NK-92 treated with Interleukin-12 subunit alpha and Interleukin-12 subunit beta, amount 100 ng/mL, for 24 hours (cell line): ENCODE measurements at regions not wholly inside any gene's neighbourhood (a gene's known extent, or its start where the extent isn't known, plus 50 kb on each side); places are given as distances from the start of the nearest gene placed in this dataset.
"Not testable (repeated sequence)": the region's sequence is repeated elsewhere in the genome, so short reads cannot be mapped to it uniquely, and the experiment has no call there.

ENCODE experiments used
- DNase-seq: peaks from one replicate; lab custom pipeline; 2025; lab: John Stamatoyannopoulos, UW

DNA sequence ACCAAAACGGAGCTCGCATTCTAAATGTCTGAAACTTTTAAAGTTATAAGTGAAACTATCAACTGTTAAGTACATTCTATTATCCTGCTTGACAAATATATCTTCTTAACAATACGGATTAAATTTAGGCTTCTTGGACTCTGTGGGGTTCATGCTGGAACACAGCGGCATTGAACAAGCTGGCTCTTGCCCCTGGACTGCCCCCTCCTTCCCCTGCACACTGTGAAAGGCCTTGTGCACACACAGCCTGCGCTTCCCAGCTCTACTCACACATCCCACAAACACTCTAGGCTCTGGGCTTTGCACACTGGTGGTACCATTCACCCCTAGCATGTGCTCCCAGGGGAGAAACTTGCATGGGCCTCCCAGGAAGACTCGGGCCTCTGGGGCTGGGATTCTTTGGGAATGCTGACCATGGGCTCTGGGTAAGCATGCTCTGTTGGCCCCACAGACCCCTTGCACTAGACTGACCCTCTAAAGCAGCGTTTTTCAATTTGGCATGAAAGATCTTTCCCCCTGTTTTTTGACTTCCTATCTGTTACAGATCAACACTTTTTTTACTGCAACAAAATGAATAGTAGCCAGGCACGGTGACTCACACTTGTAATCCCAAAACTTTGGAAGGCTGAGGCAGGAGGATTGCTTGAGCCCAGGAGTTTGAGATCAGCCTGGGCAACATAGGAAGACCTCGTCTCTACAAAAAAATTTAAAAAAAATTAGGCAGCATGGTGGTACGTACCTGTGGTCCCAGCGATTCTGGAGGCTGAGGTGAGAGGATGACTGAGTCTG lies 96.2 kb upstream of the CPM start:
- no peak for DNase-seq

DNA sequence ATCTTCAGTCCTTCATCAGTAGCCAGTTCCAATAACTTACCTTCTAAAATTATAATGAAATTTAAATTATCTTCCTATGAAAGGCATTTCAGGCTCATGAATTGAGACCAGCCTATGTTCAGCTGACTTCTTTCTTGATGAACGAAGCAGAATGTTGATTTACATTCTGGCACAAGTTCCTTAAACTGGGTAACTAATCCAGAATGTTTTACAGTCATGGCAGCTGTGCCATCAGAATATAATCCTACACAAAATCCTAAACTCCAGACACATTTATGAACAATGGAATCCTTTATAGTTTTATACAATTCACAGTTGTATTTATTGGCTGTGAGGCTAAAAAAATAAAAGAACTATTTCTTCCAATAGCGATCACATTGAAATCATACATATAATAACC lies 97.3 kb upstream of the CPM start:
- no peak for DNase-seq

DNA sequence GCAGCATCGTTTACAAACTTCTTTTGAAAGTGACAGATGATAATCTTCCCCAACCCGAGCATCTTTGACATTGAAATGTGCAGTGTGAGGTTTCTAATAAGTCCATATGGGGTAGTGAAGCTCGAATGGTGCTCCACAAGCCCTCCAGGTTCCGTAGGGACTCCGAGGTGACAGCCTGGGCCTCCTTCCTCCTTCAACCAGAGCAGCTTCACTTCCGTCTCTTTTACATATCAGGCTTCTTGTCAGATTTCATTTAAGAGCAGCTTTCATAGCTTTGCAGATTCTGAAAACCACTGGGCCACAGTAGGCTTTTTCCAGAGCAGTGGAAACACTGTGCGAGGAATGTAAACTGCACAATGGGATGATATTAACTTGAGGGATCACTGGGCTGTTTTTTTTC lies 103.6 kb upstream of the CPM start:
- DNase-seq = no peak

DNA sequence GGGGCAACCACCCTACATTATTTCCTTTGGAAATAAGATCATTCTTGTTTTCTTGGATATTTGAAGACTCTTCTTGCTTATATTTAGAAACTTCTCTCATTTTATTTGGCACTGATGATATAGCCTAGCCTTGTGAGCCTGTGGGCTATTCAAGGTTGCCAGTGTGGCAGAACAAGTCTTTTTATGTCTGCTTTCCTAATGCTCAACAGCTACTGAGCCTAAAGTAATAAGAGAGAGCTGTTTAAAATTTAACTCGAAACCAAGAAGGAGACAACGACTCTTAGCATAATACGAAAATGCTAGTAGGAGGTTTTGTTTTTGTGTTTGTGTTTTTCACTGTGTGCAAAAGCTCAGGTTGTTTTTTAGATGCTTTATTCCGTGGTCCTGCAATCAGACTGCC lies 104.0 kb upstream of the CPM start:
- no peak for DNase-seq

DNA sequence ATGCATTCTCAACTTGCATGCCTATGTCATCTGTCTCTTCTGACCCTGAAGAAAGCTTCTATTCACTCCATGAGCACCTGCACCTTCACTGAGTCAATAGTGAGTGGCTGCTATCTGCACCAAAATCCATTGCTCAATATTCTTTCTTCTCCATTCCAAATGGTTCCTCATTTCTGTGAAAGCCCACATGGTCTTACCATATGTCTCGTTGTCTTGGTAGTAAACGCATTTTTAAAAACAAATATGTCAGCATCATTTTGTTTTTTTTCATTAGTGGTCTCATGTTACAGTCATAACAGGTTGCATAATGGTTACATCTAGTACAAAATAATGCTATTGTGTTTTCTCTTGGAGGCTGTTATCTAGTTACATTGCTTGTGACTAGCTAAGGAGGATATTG lies 106.9 kb upstream of the CPM start:
- no peak for DNase-seq

DNA sequence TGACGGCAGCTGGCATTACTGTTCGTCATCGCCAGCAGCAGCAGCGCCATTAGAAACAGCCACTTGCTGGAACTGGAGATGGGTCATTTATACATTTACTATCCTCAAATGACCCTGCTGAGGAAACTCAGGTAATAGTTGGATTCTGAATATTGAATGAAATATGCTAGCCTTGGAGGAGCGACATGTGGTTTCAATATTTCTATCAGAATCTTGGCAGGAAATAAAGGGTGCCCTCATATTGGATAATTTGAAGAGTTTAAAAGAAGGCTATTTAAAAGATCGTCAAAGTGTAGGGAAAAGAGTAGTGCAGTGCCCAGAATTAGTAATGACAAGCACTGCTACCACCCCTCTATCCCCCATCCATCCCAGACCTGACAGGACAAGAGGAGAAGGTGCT lies 109.6 kb upstream of the CPM start:
- DNase-seq = no peak

DNA sequence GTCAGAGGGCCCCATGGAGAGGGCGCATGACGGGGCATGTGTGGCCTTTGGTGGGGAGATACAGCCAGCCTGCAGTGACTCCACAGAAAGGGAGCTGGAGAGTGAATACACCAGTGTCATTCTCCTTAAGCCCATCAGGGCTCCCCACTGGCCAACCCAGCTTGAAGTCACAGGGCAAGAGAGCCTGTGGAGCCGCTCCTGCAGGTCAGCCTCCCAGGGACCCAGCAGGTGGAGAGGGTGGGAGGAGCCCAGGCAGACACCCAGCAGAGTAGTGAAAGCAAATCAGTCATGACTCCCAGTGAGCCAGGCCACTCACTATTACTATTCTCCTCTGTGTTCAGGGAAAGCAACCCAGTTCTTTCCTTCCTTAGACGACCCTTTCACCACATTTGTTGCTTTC lies 110.0 kb upstream of the CPM start:
- DNase-seq = no peak

DNA sequence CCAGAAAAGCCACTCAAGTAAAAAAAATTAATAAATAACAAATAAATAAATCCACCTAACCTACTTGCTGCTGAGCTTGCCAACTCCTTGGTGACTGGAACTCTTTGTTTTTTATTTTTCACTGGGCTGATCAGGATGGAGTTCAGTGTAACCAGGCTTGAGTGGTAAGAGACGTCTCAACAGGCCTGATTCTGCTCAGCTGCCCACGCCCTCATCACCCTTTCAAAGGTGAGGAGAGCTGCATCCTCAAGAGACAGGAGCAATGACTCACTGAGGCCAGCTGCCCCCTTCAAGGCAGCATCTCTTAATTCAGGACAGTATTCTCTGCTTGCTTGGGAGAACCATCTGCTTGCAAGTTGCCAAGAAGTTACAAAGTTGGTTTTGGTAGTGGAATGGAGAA lies 111.9 kb upstream of the CPM start:
- DNase-seq = no peak

DNA sequence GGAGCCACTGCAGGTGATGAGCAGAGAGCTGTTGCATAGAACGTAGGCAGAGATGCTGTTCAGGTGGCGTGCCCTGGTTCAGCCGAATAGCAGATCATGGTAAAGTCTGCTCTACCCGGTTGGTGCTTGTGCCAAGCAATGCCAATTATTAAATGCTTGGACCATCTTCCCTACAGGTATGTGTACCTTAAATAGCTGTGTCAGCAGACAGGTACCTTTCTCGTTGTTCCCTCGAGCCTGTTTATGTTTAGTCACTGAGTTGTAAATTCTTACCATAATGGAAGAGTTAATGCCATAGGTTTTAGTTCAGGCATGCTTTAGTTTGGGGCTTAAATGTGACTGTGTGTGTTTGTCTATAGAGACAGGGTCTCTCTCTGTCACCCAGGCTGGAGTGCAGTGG lies 112.5 kb upstream of the CPM start:
- DNase-seq = no peak

DNA sequence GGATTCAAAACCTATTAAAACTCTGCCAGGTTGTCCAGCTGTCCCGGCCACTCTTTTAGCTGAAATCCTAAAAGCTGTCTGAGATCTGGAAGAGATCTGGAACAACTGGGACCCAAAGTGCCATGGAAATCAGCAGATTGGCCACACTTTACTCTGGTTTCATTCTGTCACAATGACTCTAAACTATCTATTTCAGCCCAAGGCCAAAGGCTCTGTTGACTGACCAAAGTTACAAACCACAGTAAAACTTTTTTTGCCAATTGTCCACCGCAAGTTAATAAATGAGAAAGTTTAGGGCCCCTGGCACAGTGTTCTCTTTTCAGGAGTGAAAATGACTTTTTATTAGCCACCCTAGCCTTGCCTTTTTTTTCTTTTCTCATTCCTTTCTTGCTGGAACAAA lies 113.4 kb upstream of the CPM start:
- no peak for DNase-seq

DNA sequence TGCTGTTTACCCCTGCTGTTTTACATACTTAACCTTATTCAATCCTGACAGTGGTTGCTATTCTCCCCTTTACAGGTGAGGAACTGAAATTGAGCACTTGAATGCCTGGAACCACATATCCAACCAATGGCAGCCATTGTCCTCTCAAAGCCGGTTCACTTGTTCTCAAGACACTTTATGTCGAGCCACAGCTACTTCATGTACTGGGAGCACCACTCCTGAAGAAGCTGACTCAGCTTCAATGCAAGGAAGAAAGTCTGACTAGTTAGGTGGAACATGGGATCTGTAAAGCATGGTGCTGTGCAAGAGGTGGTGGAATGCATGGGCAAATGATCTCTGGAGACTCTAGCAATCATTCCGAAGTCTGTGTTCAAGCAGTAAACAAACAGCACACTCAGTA lies 113.9 kb upstream of the CPM start:
- no peak for DNase-seq

DNA sequence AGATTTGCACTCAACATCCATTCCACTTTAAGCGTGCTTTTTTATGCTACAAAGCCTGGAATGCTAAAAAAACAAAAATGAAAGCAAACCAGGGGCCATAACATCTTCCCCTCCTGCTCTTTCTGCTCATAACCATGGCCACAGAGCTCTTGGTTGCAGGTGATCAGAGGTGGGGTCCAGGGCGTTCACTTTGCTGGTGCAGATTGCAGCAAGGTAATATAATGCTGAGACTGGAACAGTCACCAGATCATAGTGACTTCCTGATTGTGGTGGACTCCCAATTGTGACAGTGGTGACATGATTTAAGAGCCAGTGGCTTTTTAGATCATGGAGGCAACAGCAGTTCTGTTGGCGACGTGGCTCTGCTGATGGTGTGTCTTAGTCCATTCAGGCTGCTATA lies 115.0 kb upstream of the CPM start:
- DNase-seq = no peak

DNA sequence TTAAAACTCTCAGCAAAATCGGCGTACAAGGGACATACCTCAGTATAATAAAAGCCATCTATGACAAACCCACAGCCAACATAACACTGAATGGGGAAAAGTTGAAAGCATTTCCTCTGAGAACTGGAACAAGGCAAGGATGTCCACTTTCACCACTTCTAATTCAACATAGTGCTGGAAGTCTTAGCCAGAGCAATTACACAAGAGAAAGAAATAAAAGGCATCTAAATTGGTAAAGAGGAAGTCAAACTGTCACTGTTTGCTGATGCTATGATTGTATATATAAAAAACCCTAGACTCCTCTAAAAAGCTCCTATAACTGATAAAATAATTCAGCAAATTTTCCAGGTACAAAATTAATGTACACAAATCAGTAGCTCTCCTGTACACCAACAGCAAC lies 116.9 kb upstream of the CPM start:
- not testable (repeated sequence) for DNase-seq

DNA sequence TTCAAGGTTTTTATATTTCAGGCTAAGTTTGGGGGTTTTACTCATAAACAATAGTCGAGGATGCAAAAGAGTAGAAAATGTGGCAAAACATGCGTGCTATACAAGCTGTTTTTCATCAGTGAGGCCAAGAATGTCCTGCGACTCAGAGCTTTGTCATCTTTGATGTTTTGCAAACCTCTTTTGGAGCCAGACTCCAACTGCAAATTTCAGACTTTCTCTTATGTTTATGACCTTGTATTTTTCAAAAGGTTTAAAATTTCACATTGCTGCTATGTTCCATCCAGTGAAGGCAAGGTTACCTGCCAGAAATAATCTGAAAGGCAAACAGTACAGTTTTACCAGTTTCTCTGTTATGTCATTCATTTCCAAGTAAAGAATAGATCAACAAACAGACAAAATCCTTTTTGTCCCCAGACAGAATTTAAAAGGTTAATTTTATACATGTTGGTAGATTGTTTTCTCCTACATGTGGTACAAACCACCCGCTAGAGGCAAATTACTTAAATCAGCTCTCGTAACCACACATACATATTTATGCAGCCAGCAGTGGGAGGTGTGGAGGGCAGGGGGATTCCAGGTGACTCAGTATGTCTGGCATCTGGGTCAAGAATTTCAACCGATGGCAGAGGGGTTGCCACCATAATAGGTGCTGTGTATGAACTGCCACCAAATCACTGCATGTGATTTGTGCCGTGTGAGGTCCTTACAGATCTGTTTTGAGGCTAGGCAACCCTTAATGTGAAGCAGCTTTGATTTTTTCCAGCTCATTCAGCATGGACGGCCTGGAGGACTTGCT lies 119.8 kb upstream of the CPM start:
- DNase-seq = no peak

DNA sequence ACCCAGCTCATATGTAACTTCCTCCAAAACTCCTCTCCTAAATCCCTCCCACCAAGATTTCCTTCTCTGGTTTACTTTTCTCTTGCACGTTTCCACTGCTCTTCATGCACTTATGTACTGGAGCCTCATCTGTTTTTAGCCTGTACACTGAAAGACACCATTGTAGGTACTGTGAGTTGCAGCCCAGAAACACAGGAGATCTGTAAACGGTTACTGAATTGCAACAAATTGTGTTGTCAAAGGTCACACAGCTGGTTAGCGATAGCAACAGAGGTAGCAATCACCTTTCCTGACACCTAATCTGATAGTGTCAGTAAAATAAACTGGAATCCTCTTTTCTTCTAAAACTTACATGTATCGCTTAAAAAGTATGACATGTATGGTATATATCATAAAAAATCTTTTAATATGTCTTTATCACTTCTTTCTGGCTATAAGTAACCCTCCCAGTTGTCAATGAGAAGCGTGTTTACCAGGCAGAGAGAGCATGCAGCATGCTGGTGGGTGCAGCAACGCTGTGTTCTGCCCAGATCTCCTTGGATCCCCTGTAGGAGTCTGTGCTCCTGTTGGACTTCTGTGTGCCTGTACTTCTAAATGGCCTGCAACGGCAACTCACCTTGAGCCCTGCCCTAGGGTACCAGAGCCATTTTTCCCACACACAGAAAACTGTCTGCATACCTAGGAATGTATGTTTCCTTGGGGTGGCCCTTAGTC lies 121.5 kb upstream of the CPM start:
- DNase-seq = no peak

DNA sequence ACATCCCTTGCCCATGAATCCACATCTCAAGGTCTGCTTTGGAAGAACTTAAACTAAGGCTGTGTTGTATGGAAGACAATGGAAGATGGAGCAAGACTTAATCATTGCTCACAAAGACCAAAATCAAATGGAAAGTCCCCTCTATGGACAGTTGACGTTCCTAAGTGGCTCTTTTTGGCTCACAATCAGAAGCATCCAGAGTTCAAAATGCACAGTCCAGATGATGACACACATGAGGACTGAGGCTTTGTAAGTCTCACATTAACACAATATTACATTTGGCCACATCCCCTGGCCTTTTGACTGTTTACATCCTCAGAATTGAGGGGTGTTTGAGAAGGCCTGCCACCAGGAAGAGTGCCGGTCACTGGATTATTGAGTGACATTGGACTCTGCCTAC lies 122.3 kb upstream of the CPM start:
- DNase-seq = no peak

DNA sequence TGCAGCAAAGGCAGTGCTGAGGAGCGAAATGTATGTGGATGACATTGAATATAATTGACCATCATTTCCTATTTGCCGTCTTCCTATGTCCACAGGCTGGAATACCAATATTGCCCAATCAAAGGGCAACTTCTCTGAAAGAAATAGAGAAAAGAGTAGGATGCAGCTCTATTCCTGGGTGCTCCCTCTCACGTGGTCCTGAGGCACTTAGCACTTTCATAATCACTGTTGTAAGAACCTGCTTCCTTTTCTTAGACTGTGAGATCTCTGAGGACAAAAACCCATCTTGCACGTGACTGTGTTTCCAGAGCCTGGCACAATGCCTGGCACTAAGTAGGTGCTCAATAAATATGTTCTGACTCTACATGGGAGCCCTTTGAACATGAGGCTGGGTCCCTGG lies 122.7 kb upstream of the CPM start:
- no peak for DNase-seq

DNA sequence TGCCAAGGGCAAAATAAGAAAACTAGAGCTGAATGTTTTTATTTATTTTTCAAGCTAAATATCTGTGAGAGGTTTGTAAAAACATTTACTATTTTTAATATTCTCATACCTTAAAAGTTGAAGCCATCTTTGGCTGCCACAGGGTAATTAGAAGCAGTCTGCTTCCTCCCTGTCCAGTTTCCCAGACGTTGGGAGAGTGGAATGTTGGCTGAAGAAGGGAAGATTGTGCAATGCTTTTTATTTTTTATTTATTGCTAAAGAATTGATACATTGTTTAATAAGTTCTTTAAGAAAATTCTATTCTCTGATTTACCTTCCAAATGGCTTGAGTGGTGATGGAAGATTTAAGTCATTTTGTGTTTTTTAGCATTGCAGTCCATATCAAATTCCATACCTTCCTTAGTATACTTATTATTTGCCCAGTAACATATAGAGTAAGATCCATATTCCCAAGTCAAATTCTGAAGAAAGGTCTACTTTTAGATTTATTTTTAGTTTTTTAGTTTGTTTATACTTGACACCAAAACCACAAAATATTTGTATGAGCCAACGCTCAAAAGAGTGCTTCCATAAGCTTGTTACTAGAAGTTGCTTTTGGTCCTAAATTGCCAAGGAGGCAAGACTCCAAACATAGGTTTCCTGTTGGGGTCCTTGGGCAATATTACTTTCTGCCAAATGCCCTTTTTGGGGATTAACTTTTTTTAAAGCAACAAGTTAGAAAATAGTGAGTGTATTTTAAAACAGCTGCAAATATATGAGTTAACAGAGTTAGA lies 124.0 kb upstream of the CPM start:
- no peak for DNase-seq

DNA sequence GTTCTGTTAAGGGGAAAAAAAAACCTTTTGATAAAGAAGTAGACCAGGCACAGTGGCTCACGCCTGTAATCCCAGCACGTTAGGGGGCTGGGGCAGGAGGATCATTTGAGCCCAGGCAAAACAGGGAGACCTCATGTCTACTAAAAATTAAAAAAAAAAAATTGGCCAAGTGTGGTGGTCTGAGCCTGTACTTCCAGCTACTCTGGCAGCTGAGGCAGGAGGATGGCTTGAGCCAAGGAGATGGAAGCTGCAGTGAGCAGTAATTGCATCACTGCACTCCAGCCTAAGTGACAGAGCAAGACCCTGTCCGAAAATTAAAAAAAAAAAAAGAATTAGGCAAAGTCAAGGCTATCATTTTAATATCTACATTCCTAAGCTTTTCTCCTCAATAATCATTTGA lies 124.8 kb upstream of the CPM start:
- no peak for DNase-seq

DNA sequence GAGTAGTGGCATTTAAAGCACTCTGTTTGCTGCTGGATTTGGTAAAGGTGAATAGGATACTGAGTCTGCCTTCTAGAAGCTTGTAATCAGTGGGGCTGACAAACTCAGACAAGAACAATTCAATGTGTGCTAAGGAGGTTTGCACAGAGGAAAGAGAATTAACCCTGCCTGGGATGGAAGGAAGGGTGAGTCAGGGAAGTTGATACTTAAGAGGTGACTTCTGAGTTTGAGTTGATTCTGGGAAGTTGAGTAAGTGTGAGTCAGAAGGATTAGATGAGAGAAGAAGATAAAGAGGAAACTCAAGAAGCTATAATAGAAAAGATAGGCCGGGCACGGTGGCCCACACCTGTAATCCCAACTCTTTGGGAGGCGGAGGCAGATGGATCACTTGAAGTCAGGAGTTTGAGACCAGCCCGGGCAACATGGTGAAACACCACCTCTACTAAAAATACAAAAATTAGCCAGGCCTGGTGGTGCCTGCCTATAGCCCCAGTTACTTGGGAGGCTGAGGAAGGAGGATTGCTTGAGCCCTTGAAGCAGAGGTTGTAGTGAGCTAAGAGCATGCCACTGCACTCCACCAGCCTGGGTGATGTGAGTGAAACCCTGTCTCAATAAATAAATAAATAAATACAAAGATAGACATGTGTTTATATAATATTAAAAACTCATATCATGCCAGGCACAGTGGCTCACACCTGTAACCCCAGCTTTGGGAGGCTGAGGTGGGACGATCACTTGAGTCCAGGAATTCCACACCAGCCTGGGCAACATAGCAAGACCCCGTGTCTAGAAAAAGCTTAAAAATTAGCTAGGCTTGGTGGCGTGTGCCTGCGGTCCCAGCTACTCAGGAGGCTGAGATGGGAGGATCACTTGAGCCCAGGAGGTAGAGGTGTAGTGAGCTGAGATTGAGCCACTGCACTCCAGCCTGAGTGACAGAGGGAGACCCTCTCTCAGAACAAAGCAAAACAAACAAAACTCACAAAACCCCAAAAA lies 126.8 kb upstream of the CPM start:
- no peak for DNase-seq

DNA sequence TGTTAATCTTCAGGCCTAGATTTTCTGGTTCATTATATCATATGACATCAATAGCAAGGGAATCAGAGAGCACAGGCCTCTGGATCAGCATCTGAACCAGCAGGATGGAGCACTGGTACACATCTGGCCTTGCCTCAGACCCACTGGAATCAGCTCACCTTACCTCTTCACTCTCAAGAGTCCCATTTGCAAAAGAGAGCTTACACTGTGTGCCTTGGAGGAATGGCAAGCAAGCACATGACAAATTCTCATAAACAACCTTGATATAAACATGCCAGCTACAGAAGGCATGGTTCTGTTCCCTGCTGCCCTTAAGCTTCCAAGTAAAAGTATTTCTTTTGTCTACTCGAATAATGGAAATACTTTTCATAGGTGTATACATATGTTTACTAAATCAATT lies 128.6 kb upstream of the CPM start:
- DNase-seq = no peak
